GM23338 (cell line): ENCODE measurements at regions not wholly inside any gene's neighbourhood (a gene's known extent, or its start where the extent isn't known, plus 50 kb on each side); places are given as distances from the start of the nearest gene placed in this dataset.

Experiments used
- ATAC-seq: fragments of 200-7000 bp; cut with Tn5 transposase; 3 replicates; pipeline ENCODE4 v1.9.1; 2020
- DNase-seq: peaks from one replicate; pipeline ENCODE4 v3.0.0-alpha.2; 2015; ENCODE audit warnings: low spot score
- H2AFZ ChIP-seq: fragments of 200-600 bp; sonication (generic); 2 replicates; pipeline ENCODE4 v1.8.0; 2016; ENCODE audit warnings: antibody characterized with exemption, mild to moderate bottlenecking, moderate library complexity
- H3F3A ChIP-seq: fragments of 200-600 bp; sonication (generic); replicated peaks from 2 replicates; pipeline ENCODE4 v1.8.0; 2017; ENCODE audit warnings: antibody characterized with exemption, mixed run types, low read depth
- H3K27ac ChIP-seq: fragments of 200-600 bp; sonication (generic); 2 replicates; pipeline ENCODE4 v1.6.1; 2016; ENCODE audit warnings: low read depth
- H3K27me3 ChIP-seq: fragments of 200-600 bp; sonication (generic); 2 replicates; pipeline ENCODE4 v1.8.0; 2016; ENCODE audit warnings: mild to moderate bottlenecking, mixed run types, moderate library complexity; ENCODE audit not compliant: insufficient read depth
- H3K36me3 ChIP-seq: fragments of 200-600 bp; sonication (generic); 2 replicates; pipeline ENCODE4 v1.8.0; 2016; ENCODE audit warnings: mild to moderate bottlenecking; ENCODE audit not compliant: insufficient read depth
- H3K4me1 ChIP-seq: fragments of 200-600 bp; sonication (generic); 2 replicates; pipeline ENCODE4 v1.8.0; 2016; ENCODE audit warnings: mild to moderate bottlenecking, moderate library complexity; ENCODE audit not compliant: insufficient read depth
- H3K4me2 ChIP-seq: fragments of 200-600 bp; sonication (generic); 2 replicates; pipeline ENCODE4 v1.7.1; 2017; ENCODE audit warnings: mixed run types
- H3K4me3 ChIP-seq: fragments of 200-600 bp; sonication (generic); 2 replicates; pipeline ENCODE4 v1.6.1; 2016; ENCODE audit warnings: mixed run types
- H3K79me2 ChIP-seq: fragments of 200-600 bp; sonication (generic); replicated peaks from 2 replicates; pipeline ENCODE4 v1.8.0; 2017; ENCODE audit warnings: mild to moderate bottlenecking; ENCODE audit not compliant: insufficient read depth
- H3K9me2 ChIP-seq: fragments of 200-600 bp; sonication (generic); 2 replicates; pipeline ENCODE4 v1.8.0; 2017; ENCODE audit not compliant: insufficient read depth
- H4K20me1 ChIP-seq: fragments of 200-600 bp; sonication (generic); replicated peaks from 2 replicates; pipeline ENCODE4 v1.8.0; 2017; ENCODE audit warnings: mild to moderate bottlenecking; ENCODE audit not compliant: insufficient read depth
- H3K27ac Mint-ChIP-seq: 2 replicates; pipeline ENCODE4 v1.8.0; 2020; ENCODE audit warnings: inconsistent platforms, mild to moderate bottlenecking, moderate library complexity, mixed read lengths
- H3K27me3 Mint-ChIP-seq: 3 replicates; pipeline ENCODE4 v1.8.0; 2022; ENCODE audit warnings: low read depth, mild to moderate bottlenecking, moderate library complexity, mixed read lengths, inconsistent platforms; ENCODE audit not compliant: insufficient read depth, poor library complexity
- H3K36me3 Mint-ChIP-seq: 3 replicates; pipeline ENCODE4 v1.8.0; 2021; ENCODE audit warnings: low read depth, mild to moderate bottlenecking, inconsistent platforms, moderate library complexity, mixed read lengths
- H3K4me1 Mint-ChIP-seq: 3 replicates; pipeline ENCODE4 v1.8.0; 2020; ENCODE audit warnings: mild to moderate bottlenecking, inconsistent platforms, mixed read lengths
- H3K4me3 Mint-ChIP-seq: 3 replicates; pipeline ENCODE4 v1.8.0; 2021; ENCODE audit warnings: moderate library complexity, mild to moderate bottlenecking, inconsistent platforms, mixed read lengths
- H3K9me3 Mint-ChIP-seq: 3 replicates; pipeline ENCODE4 v1.8.0; 2020; ENCODE audit warnings: moderate library complexity, mild to moderate bottlenecking, inconsistent platforms, mixed read lengths
- CREB1 ChIP-seq: fragments of 250-450 bp; sonication (Bioruptor Pico); IDR thresholded peaks from 2 replicates; pipeline ENCODE4 v1.5.0; 2020; ENCODE audit warnings: low read depth, mild to moderate bottlenecking, moderate library complexity
- CTCF ChIP-seq, 2 experiments: fragments of 200-600 bp in 1 of 2; sonication (generic) in 1 of 2; conservative IDR thresholded peaks; 2 replicates each; pipeline versions ENCODE4 v1.5.1 to v1.6.1; 2016 to 2017; ENCODE audit warnings: antibody characterized with exemption in 2 of 2, low read depth in 2 of 2, mild to moderate bottlenecking in 2 of 2, moderate library complexity in 1 of 2
- EZH2 ChIP-seq: fragments of 200-600 bp; sonication (generic); IDR thresholded peaks from one replicate; pipeline ENCODE4 v1.8.0; 2017; ENCODE audit warnings: antibody characterized with exemption, mild to moderate bottlenecking, low read depth; ENCODE audit not compliant: unreplicated experiment
- EZH2phosphoT487 ChIP-seq: fragments of 200-600 bp; sonication (generic); IDR thresholded peaks from one replicate; pipeline ENCODE4 v1.8.1; 2018; ENCODE audit warnings: antibody characterized with exemption; ENCODE audit not compliant: unreplicated experiment
- JUNB ChIP-seq: IDR thresholded peaks from one replicate; pipeline ENCODE4 v1.6.1; 2016; ENCODE audit warnings: antibody characterized with exemption; ENCODE audit not compliant: unreplicated experiment
- NANOG ChIP-seq: IDR thresholded peaks from 2 replicates; pipeline ENCODE4 v1.6.1; 2016; ENCODE audit warnings: antibody characterized with exemption, borderline replicate concordance
- POLR2AphosphoS5 ChIP-seq: IDR thresholded peaks from 2 replicates; pipeline ENCODE4 v1.6.1; 2016; ENCODE audit warnings: antibody characterized with exemption, low read depth
- STAT1 ChIP-seq: IDR thresholded peaks from one replicate; pipeline ENCODE4 v1.6.1; 2016; ENCODE audit warnings: antibody characterized with exemption; ENCODE audit not compliant: unreplicated experiment
- ZNF114 ChIP-seq: fragments of 250-450 bp; sonication (Bioruptor Pico); IDR thresholded peaks from 2 replicates; pipeline ENCODE4 v1.5.0; 2020; ENCODE audit warnings: mild to moderate bottlenecking, moderate library complexity
- ZNF331 ChIP-seq: fragments of 250-450 bp; sonication (Bioruptor Pico); IDR thresholded peaks from 2 replicates; pipeline ENCODE4 v1.5.0; 2020; ENCODE audit warnings: low read depth, mild to moderate bottlenecking, moderate library complexity
- ZNF462 ChIP-seq: fragments of 250-450 bp; sonication (Bioruptor Pico); IDR thresholded peaks from 2 replicates; pipeline ENCODE4 v1.5.0; 2020; ENCODE audit warnings: mild to moderate bottlenecking, moderate library complexity
- TF ChIP-seq, protein P1 (sequence below): IDR thresholded peaks from one replicate; pipeline ENCODE4 v1.6.1; 2018; ENCODE audit warnings: antibody characterized with exemption; ENCODE audit not compliant: unreplicated experiment

- TF ChIP-seq ZNF462 (CRISPR knock-in tag) (no peak), CREB1 (CRISPR knock-in tag) (no peak), POLR2AphosphoS5 (no peak), ZNF331 (no peak), CTCF (conservative IDR thresholded peaks at IDR 0.05; ENCODE audit: low read depth in 2 of 2) (no peak), EZH2phosphoT487 (no peak), EZH2 (no peak)
Observed at GRCh38 chr6:130629640-130630039, 197.6 kb upstream of the SMLR1 start (continued).

GRCh38 chr6:130632277-130632676 lies 194.9 kb upstream of the SMLR1 start:
- no peaks in the 10 kb centered on the region for H3F3A ChIP-seq
- no peaks in the 10 kb centered on the region for H3K9me2 ChIP-seq
- H3K4me3 ChIP-seq = no peak overlapping the region
- H3K36me3 ChIP-seq = no peaks in the 10 kb centered on the region
- no peak overlapping the region for H3K4me2 ChIP-seq
- no peaks in the 10 kb centered on the region for H4K20me1 ChIP-seq
- Mint-ChIP-seq H3K4me1 (peaks cover 11% of the 10 kb centered on the region; the same call in 2 of the 3 replicates), H3K4me3 (no peak overlapping the region), H3K27me3 (no peaks in the 10 kb centered on the region), H3K27ac (no peak overlapping the region), H3K36me3 (no peaks in the 10 kb centered on the region), H3K9me3 (no peaks in the 10 kb centered on the region; the same call in 2 of the 3 replicates)
- no peaks in the 10 kb centered on the region for H3K27me3 ChIP-seq
- H3K4me1 ChIP-seq = no peaks in the 10 kb centered on the region
- DNase-seq = no peak
- ATAC-seq = no peak
- no peak overlapping the region for H3K27ac ChIP-seq
- H2AFZ ChIP-seq = no peak overlapping the region
- no peaks in the 10 kb centered on the region for H3K79me2 ChIP-seq
- TF ChIP-seq STAT1 (no peak), JUNB (no peak), NANOG (no peak), ZNF114 (CRISPR knock-in tag) (no peak)
- TF ChIP-seq, protein P1, sequence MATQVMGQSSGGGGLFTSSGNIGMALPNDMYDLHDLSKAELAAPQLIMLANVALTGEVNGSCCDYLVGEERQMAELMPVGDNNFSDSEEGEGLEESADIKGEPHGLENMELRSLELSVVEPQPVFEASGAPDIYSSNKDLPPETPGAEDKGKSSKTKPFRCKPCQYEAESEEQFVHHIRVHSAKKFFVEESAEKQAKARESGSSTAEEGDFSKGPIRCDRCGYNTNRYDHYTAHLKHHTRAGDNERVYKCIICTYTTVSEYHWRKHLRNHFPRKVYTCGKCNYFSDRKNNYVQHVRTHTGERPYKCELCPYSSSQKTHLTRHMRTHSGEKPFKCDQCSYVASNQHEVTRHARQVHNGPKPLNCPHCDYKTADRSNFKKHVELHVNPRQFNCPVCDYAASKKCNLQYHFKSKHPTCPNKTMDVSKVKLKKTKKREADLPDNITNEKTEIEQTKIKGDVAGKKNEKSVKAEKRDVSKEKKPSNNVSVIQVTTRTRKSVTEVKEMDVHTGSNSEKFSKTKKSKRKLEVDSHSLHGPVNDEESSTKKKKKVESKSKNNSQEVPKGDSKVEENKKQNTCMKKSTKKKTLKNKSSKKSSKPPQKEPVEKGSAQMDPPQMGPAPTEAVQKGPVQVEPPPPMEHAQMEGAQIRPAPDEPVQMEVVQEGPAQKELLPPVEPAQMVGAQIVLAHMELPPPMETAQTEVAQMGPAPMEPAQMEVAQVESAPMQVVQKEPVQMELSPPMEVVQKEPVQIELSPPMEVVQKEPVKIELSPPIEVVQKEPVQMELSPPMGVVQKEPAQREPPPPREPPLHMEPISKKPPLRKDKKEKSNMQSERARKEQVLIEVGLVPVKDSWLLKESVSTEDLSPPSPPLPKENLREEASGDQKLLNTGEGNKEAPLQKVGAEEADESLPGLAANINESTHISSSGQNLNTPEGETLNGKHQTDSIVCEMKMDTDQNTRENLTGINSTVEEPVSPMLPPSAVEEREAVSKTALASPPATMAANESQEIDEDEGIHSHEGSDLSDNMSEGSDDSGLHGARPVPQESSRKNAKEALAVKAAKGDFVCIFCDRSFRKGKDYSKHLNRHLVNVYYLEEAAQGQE = no peak
